ENCODE measurements at regions not wholly inside any gene's neighbourhood (a gene's known extent, or its start where the extent isn't known, plus 50 kb on each side); places are given as distances from the start of the nearest gene placed in this dataset.
"Not testable (repeated sequence)": the region's sequence is repeated elsewhere in the genome, so short reads cannot be mapped to it uniquely, and the experiment has no call there.

DNA sequence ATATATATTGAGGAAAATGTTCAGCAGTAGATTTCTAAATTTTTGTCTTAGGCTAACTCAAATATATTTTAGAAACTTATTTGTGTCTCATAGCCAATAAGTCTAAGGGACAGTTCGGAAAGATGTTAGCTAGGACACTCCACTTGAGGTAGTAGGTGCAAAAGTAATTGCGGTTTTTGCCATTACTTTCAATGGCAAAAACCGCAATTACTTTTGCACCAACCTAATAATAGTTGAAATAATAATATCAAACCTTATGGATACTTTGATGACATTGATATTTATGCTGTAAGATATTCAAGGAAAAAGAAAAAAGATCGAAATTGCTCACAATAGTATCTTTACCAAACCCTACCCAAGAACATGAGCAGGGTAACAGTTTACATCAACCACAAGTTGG, 555.5 kb upstream of the ST8SIA4 start:
- no peak for DNase-seq

DNA sequence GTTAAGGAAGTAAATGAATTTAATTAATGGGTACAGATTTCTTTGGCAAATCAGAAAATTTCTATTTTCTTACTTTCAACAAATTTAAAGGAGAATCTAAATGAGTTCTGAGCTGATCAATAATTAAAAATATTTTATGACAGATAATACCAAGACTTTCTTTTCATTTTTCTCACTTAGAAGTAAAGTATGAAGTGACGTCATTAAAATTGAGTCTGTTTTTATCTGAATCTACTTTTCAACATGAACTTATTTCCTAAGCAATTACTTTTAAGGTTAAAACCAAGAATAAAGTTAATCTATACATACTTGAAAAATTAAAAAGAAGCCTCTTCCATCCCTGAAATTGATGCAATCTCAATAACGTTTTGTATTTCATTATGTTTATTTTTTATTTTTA, 552.8 kb upstream of the ST8SIA4 start:
- no peak for DNase-seq

DNA sequence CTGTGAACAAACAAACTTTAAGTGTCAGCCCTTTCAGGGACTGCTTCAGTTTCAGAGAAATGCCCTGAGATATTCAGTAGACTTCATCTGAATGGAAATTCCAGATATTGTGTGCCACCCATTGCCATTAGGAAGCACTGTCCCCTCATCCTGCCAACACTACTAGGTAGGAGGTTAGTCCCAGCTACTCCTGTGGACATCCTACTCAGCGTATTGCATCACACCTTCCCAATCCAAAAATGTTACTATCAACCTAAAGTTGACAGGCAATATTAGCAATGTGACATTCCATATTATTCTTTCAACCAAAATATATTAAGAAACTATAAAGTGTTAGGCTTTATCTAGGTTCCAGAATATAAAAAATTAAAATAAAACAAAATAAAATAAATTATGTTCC, 552.0 kb upstream of the ST8SIA4 start:
- DNase-seq, result no peak

DNA sequence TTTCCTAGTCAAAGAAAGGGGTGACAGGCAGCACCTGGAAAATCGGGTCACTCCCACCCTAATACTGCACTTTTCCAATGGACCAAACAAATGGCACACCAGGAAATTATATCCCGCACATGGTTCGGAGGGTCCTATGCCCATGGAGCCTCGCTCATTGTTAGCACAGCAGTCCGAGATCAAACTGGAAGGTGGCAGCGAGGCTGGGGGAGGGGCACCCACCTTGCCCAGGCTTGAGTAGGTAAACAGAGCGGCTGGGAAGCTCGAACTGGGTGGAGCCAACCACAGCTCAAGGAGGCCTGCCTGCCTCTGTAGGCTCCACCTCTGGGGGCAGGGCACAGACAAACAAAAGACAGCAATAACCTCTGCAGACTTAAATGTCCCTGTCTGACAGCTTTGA, 539.2 kb upstream of the ST8SIA4 start:
- not testable (repeated sequence) for DNase-seq

DNA sequence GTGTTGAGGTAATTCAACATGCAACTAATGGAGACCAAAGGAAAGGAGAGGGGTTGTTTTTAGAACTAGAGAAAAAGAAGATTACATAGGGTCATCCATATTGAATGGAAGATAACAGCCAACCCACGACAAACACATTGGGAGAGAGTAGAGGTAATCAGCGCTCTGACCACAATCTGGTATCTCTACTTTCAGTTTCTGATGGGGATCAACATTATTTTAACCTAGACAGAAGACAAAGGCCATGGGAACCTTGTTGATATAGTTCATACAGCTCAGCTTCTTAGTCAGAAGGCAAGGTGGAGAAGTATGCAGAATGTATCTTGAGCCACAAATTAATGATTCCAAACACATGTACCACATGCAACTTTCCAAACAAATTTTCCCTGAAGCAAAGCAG, 537.1 kb upstream of the ST8SIA4 start:
- DNase-seq, result no peak

DNA sequence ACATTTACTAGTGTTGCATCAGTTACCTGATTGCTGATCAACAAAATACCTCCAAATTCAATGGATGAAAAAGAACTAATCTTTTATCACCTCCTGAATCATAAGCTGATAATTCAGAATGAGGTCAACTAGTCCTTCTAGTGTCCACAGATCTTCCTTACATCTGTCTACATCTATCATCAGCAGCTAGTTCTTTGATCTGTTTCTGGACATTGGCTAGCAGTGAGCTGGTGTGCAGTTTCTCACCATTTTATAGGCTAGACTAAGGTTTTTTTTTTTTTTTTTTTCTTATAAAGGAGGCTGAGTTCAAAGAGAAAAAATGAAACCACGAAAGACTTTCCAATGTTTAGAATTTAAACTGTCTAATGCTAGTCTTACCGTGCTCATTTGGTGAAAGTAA, 534.3 kb upstream of the ST8SIA4 start:
- DNase-seq, result no peak

DNA sequence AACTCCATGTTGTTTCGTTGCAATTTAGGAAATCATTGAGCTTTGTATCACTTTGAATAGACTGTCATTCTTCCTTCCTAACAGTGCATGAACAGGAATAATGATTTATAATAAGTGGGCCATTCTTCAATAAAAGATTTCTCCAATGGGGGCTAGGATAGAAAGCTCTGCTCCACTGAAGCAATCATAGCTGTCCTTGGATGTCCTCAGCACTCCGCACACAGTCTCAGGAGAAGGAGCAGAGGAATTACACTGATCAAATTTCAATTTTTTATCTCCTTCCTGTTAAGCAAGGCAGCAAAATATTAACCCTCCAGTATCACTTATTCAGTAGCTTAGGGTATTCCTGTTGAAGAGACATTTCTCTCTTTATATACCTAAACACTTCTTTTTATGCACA, 532.7 kb upstream of the ST8SIA4 start:
- no peak for DNase-seq

DNA sequence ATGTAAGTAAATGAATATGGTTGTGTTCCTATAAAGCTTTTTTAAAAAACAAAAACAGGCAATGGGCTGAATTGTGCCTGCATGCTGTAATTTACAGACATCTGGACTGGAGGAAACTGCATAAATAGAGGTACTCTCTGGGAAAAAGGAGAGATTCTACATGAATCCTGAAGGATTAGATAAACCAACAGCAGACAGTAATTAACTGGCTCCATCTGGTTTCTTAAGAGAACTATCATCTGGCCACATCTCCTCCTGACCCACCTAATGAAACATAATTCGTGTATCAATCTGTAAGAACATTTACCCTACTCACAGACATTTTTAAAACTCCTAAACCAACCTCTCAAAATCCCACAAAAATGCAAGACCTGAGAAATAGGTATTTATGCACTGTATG, 528.1 kb upstream of the ST8SIA4 start:
- no peak for DNase-seq

DNA sequence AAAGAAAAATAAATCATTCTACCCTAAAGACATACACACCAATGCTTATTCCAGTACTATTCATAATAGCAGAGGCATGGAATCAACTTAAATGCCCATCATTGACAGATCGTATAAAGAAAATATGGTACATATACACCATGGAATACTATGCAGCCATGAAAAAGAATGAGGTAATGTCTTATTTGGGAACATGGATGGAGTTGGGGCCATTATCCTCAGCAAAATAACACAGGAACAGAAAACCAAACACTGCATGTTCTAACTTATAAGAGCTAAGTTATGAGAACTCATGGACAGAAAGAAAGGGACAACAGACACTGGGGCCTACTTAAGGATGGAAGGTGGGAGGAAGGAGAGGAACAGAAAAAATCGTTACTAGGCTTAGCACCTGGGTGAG, 527.5 kb upstream of the ST8SIA4 start:
- DNase-seq, result no peak

DNA sequence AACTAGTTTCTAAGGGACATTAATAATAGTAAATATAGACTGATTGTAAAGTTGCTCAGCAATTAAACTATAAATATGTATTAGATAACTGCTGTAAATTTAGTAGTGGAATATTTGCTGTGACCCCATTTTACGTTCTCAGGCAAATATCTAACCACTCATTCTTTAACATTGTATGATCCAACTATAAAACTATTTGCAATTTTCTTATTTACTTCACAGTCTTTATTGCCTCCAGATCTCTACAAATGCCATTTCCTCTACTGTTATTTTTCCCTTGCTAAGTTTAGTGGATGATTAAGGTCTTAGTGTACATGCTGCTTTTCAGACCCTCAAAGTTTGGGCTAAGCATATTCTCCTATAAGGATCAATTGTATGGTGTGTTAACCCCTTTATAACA, 526.2 kb upstream of the ST8SIA4 start:
- peak; percentile 60 for DNase-seq

DNA sequence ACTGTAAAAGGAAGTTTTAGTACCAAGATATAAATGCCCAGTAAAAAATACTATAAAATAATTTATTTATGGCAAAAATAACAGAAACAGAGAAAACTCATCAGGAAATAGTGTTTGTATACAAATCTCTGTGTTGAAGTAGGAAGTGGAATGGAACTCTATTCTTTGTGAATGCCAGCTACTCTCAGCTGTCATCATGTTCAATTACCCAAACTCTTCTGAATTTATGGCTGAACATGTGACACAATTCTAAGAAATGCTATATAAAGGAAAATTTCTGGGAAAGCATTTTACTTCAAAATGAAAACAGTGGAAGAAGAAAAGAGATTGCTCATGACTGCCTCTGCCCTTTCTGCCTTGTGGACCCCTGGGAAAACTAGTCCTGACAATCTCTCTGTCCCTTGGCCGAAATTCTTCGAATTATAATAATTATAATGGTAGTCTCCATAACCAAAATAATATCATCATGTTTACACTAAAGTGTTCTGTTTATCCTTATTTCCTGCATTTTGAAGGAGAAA, 522.3 kb upstream of the ST8SIA4 start:
- peak; percentile 53 for DNase-seq

DNA sequence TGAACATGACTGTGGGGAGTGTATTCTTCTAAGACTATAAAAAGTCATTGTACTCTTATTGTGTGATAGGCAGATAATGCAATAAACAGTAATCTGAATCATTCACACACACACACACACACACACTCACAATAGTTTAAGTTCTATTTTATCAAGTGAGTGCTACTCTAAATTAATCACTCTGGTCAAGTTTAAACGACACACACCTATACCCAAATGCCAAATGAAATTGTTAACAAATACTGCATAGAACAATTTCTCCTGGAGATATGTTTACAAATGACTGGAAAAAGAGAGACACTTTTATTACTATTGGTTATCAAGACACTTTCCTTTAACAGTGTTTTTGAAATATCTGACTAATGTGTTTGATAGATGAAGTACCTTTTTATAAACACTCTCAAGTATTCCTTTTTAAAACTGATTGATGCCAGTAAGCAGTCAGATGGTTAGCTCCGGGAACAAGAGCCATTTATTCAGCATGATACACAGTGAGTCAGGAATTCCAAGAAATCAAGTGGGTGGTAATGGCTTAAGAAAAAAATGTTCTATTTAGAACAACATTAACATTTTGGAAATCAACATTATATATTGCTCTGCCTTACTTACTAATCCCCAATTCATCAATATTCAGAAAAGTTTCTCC, 521.6 kb upstream of the ST8SIA4 start:
- DNase-seq, result peak; percentile 58

DNA sequence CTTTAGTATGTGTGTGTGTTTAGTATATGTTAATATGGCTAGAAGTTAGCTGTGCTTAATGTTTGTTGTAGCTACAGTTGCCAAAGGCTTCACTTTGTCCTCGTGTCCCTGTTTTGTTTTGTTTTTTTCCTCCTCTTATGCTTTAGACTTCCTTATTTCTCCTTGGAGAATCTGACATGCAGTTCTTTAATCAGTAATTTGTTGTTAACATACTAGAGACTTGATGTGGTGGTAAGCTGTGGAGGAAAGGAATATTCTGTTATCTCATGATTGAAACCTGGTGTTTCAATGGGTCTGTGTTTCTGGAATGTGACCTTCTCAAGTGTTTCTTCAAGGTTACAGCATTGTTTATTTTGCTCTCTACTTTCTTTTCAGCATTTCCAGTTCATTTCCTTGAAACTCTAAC, 515.6 kb upstream of the ST8SIA4 start:
- DNase-seq, result no peak

DNA sequence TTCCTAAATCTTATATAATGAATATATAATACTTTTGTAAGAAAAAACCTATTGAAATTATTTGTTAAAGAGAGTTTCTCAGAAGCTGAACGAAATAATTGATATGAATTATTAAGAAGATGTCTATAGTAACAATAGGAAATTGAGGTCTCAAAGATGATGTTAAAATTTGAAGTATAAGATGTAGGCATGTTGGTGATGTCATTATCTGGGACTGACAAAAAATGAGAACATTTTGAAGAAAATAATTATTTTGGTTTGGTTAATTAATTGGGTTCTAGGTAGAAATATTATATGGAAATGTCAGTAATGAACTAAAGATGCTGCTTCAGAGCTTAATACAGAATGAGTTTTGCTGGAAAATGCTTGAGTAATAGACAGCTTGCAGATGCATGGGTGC, 501.4 kb upstream of the ST8SIA4 start:
- DNase-seq, result no peak

DNA sequence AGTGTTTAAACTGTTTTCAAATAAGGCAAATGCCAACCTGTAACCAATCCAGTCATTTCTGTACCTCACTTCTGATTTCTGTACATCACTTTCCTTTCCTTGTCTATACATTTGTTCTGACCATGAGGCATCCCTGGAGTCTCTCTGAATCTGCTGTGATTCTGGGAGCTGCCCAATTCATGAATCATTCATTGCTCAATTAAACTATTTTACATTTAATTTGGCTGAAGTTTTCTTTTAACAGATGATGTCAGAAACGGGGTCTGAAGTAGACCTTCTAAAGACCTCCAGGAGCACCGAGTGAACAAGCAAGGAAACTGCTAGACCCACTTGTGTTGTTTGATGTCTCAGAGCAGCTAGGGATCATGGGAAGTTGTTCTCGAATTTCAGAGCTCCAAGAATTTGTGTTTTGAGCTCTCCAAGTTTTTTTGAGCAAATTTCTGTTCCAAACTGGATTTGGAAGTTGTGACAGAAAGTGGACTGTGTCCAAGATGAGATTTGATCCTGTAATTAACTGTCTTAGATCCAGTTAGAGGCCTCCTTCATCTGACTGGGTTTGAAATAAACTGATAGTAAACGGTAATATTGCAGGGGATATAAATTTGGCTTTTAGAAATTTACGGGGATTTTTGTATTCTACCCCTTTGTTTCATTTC, 490.8 kb upstream of the ST8SIA4 start:
- DNase-seq, result no peak

DNA sequence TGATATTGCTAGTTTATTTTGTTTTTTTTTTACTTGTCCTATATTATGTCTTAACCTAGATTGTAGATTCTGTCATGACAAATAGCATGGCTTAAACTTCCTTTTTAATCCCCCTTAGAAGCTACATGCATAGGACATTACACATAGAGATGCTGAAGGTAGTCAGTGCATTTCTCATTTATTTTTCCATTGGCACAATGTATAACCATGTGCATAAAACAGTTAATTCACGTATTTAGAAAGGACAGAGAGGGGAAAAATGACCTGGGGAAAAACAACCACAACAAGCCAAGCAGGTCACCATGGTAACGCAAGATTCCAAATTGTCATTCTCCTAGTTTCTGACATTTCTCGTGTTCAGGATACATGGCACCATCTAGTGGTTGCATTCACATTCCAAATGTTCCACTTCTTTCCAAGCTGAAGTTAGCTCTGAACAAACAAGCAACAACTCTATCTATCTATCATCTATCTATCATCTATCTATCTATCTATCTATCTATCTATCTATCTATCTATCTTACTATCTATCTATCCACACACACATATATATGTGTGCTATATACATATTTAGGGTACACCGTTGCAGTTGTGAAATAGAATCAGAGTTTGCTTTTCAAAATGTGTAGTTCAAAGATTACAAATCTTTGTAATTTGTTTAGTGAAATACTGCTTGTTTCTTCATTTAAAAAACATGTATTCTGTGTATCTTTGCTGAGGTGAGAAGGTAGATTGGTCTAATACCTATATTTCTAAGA, 487.2 kb upstream of the ST8SIA4 start:
- peak; percentile 53 for DNase-seq

DNA sequence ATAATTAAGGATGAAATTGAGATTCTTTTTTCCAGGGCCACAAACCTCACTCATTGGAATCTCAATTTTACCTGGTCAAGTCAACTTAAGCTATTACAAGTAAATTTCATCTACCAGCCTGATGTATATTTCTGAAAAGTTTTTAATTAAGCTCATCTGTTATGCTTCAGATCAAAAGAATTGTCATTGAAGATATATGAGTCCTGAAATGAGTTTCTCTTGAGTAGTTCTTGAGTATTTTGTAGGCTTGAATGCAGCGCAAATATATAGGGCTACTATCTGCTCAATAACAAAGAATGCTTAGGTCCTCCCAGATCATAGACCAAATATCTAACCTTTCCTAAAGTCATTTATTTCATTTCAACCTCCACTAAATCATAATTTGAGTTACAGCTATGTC, 482.2 kb upstream of the ST8SIA4 start:
- DNase-seq, result no peak

DNA sequence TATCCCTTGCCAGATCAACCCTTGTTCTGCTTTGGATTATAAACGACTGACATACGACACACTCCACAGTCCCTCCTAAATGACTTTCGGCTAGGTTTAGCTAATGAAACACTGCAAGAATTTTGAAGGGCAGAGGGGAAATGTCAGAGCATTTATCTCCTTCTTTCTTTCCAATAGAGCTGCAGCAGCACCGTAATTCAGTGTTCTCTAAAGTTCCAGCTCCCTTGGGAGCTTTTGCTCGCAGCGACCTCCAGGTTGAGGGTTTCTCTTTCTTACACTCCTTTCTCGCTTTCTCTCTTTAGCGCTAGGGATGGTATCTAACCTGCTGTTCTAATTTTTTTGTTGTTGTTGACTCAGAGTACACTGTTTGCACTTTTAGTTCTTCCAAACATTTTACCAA, 467.1 kb upstream of the ST8SIA4 start:
- no peak for DNase-seq

DNA sequence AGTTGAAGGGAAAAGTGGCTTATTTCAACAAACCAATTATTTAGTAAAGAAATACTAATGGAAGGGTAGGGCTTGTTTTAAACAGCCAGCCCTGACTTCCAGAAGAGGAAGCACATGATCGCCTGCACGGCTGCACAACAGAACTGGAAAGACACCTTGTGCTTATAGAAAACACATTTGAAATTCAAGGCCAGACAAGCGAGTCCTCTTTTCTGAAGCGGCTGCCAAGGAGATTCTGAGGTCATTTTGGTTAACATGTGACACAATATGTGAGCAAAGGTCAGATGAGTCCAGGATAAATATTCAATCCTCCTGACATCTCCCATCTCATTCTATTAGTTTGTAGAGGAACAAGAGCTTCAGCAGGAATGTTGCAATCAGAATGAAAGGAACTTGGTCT, 461.4 kb upstream of the ST8SIA4 start:
- no peak for DNase-seq

DNA sequence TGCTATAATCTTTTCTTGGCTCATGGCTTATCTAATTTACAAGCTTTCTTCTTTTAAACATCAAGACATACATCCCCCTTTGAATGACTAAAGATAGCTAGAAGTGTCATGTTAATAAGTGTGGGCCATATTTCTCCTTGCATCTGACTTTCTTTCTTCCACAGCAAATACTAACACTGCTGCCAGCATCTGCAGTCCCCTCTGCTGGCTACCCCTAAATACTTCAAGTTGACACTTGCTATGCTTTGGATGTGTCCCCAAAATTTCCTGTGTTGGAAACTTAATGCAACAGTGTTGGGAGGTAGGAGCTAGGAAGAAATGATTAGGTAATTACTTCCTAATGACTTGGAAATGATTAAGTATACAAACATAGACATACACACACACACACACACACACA, 459.0 kb upstream of the ST8SIA4 start:
- no peak for DNase-seq

DNA sequence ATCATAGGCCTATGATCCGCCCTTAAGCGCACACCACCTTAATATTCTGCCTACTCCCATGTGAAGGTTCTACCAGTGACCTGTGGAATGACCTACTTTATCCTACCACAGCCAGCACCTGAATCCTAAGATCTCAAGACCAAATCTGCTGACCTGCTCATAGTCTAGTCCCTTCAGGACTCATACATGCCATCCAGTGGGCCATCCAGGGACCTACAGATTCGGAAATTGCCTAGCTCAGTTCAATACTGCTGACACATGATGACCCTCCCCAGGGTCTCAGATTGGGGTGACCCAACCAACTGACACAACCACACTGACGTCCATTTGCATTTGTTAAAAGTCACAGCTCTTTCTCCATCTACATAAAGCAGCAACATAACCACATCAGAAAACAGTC, 443.8 kb upstream of the ST8SIA4 start:
- DNase-seq, result no peak

DNA sequence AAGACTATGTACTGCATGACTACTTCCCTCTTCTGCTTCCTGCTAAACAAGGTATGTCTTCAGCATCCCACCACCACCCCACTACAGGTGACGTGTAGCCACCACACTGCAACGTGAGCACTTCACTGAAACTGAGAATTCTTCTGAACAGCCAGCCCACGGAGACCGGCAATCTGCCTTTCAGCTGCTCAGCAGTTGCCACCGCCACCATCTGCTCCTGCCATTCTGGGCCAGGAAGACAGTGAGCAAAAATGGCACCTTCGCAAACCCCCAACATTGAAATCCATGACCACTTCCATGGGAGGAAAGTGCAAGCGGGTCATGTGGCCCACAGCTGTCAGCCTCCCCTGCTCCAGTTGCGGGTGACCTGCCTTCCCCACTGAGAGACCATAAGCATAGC, 443.4 kb upstream of the ST8SIA4 start:
- no peak for DNase-seq

DNA sequence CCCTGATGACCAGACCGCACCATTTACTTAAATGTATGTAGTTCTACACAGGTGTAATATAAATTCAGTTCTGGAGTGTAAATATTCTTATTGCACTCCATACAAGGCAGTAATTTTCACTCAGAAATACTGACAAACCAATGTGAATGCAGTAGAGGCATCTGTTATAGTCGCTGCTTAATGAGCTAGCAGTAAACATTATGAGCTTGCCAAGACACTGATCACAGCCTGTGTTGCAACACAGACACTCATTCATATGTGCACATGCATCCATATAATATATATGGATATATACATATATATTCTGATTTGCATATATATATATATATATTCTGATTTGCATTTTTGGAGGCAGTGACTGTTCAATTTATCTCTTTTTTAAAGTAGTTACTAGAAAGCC, 435.1 kb upstream of the ST8SIA4 start:
- no peak for DNase-seq

DNA sequence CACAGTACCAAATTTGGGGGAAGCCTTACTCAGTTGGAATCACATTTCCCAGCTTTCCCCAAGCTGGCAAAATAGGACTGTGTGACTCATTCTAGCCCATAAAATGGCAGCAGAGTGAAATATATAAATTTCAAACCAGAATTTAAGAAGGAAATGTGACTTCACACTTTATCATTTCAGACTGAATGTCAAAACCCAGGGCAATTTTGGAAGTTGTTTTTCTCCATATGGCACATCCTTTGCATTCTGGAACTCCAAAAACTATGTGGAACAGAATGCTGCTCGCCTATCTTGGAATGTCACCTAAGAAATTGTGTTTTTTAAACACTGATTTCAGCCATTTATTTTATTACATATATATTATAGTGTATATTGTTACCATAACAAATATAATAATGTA, 424.7 kb upstream of the ST8SIA4 start:
- DNase-seq, result no peak

Measured in fibroblast of skin of scalp (primary cell).